ENCODE measurements at regions not wholly inside any gene's neighbourhood (a gene's known extent, or its start where the extent isn't known, plus 50 kb on each side); places are given as distances from the start of the nearest gene placed in this dataset.

DNA sequence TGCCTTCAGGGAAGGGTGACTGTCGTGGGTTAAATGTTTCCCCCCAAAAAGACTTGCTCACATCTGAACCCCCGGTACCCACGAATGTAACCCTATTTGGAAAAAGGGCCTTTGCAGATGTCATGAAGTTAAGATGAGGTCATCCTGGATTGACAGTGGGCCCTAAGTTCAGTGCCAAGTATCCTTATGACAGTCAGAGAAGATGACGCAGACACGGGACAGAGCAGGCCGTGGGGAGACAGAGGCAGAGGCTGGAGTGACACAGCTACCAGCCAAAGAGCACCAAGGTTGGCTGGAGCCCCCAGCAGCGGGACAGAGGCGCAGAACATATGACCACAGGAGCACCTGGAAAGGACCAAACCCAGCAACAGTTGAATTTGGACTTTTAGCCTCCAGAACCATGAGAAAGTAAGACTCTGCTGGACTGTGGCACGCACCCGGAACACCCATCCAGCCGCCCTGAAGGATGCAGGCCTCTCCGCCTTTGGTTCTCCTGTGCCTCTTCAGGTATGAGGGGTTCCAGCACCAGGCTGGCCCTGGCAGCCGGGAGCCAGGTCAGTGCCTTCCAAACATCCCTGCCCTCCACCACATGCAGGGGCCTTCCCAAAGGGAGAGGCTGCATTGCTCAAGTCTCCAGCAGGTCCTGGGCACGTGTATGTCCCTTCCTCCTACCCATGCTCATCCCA lies 104.0 kb downstream of the FOXL1 start:
- DNase-seq (ENCODE audit: low read depth, low spot score), result no peak

DNA sequence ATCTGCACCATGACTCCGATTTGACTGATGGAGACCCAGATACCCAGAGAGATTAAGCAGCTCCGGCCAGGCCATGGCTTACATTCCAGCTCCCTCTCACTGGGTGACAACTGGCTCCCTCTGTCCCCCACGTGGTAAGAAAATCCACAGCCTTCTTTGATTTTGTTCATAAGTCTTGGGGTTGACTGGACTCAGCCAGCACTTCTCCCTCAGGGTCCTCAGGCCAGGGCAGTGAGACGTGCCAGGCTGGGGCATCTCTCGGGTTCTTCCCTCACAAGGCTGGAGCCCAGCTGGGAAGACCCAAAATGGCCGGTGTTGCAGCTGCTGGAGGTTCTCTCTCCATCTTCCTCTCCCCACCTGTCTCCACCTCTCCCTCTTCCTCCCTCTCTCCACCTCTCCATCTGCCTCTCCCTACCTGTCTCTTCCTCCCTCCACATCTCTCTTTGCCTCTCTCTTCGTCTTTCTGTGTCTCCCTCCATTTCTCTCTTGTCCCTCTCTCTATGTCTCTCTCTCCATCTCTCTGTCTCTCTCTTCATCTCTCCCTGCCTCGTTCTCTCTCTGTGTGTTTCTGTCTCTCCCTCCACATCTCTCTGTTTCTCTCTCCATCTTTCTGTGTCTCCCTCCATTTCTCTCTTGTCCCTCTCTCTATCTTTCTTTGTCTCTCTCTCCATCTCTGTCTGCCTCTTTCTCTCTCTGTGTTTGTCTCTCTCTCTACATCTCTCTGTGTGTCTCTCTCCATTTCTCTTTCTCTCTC lies 105.3 kb downstream of the FOXL1 start:
- DNase-seq (ENCODE audit: low read depth, low spot score), result no peak

DNA sequence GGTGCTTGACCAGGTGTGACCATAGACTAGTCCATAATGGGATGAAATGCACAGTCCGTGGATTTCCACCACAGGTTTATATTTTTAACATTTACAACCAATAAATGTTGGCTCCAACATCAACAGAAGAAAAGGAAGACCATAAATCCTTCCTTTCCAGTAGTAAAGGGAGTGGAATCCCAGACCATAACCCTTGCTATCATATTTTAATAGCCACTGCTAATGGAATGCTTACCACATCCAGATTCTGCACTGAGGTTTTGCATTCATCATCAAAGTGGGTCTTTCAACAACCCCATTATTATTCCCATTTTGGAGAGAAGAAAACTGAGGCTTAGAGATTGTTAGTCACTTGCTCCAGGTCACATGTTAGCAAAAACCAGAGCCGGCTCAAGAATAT lies 106.7 kb downstream of the FOXL1 start:
- DNase-seq (ENCODE audit: low read depth, low spot score), result no peak

DNA sequence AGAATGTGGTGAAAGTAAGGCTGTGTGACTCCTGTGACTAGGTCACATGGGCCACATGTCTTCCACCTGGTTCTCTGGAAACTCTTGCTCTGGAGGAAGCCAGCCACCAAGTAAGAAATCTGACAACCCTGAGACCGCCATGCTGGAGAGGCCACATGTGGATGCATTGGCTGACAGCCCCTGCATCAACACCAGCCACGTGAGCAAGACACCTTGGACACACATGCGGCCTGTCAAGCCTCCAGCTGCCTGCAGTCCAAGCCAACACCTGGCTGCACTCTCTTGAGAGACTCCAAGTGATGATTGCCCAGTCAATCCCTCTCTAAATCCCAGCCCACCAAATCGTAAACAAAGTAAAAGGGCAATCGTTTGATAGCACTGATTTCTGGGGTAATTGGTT lies 112.6 kb downstream of the FOXL1 start:
- no peak for DNase-seq (ENCODE audit: low read depth, low spot score)

DNA sequence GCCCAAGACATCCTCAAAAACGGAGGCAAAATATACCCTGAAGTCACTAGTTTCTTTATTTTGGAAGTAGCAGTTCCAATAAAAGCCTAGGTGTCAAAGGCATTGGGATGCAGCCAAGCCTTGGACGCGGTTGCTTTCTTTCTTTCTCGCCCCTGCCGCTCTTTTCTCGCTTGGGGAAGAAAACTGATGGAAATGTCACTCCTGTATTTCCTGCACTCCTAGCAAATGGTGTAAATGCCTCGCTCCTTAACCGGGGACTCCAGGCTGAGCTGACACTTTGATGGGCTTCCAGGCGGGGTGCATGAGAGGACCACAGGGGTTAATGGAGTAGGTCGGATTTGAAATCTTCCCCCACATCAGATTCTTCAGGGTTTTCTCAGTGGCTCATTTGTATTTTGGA lies 114.1 kb downstream of the FOXL1 start:
- no peak for DNase-seq (ENCODE audit: low read depth, low spot score)

DNA sequence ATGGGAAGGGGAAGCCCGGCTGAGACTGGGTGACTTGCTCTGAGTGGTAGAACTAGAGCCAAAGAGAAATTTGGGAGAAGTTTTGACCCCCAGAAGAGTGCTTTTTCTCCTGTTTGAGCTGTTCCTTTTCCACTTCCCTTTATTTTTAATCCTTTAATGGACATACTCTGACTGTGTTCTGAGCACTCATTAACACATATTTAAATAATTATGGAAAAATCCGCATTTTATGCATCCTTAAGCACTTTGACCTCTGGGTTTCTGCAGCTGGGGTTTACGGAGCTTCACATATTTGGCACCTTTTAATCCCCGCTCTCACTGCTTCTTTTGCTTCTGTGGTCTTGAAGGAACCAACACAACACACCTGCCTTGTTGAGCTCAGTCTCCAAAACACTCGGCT lies 114.7 kb downstream of the FOXL1 start:
- DNase-seq (ENCODE audit: low read depth, low spot score), result no peak

DNA sequence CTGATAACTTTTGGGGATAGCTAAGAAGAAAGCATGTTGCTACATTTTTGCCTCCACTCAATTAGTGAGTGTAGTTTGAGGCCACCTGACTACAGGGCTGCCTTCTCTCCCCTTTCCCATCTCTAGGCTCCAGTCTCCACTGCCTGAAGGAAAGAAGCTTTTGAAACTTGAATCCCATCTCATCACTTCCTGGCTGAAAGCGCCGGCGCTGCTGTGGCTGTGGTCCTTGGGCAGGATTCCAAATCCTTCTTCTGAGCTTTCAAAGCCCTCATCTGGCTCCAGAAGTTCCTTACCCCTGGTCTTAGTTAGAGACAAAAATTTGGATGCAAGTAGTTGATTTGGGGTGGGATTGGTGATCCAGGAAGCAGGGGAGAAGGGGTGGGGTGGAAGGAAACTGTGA lies 119.4 kb downstream of the FOXL1 start:
- DNase-seq (ENCODE audit: low read depth, low spot score), result no peak

DNA sequence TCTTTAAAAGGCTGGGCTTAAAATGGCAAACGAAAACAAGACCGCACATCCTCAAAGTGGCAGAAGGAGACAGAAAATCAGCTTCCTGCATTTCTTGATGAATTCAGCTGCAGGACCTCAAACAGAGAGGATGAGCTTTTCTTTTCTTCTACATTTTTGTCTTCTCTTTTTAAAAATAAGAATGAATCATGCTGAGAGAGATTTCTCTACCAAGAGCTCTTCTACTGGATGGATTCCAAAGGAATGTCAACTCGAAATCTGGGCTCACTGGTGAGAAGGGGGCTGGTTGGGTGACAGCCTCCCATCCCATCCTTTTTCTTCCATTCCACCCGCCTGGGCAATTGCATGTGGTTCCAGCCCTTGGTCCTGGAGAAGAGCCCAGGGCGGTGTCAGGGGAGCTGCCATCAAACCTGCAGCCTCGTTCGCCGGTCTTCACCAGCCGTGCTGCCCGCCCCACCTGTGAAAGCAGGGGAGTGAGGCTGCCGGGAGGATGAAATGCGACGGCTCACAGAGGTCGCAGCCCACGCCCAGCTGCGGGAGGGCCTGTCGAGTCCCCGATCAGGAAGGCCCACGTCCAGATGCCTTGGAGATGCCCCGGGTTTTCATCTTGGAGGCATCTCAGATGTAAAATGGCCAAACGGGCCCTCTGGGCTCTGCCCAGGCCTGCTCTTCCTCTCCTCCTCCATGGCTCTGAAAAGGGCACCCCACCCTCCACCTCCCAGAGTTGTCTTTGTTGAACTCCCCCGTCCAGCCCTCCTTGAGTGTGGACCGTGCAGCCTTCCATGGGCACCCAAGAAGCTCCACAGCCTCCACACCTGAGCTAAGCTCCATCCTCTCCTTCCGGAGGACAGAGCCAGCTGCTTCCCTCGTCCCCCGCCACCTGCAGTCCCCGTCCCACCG lies 121.9 kb downstream of the FOXL1 start:
- DNase-seq (ENCODE audit: low read depth, low spot score), result no peak

DNA sequence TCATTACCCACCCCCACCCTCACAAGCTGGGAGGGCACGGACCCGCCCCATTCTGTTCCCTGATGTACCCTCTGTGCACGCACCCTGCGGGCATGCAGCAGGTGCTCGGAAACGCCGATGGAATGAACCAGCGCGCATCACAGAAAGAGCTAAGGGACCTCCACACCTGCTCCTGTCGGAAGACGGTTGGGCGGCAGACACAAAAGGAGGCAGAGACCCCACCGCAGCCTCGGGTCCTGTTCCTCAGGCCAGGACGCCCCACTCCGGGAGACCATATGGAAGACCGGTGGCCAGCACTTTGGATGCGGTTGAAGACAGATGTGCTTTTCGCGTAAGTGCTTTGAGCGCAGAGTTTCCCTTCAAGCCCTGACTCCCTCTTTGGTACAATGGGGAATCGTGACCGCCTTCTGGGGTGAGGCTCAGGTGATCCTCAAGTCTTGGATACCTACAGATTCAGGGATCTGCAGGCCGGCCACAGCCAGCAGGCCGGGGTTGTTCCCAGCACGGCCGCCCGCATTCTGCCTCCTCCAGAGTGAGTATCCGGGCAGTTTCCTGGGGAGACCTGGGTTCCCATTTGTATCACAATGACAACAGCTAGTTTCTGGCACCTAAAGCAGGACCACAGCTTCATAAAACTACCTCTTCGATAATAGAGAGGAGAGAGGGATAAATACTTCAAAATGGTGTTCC lies 123.1 kb downstream of the FOXL1 start:
- DNase-seq (ENCODE audit: low read depth, low spot score), result no peak

DNA sequence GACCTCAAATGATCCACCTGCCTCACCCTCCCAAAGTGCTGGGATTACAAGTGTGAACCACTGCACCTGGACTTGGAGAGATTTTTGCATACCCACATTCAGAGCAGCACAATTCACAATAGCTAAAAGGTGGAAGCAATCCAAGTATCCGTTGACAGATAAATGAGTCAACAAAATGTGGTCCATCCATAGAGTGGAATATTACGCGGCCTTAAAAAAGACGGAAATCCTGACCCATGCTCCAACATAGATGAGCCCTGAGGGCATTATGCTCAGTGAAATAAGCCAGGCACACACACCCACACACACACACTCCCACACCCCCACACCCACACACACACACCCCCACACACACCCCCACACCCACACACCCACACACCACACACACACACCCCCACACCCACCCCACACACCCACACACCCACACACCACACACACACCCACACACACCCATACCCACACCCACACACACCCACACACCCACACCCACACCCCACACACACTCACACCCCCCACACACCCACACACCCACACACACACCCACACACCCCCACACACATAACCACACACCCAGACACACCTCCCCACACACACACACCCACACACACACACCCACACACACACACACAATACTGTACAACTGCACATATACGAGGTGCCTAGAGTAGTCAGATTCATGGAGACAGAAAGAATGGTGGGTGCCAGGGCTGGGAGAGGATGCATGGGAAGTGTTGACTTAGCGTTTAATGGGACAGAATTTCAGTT lies 124.7 kb downstream of the FOXL1 start:
- DNase-seq (ENCODE audit: low read depth, low spot score), result no peak

DNA sequence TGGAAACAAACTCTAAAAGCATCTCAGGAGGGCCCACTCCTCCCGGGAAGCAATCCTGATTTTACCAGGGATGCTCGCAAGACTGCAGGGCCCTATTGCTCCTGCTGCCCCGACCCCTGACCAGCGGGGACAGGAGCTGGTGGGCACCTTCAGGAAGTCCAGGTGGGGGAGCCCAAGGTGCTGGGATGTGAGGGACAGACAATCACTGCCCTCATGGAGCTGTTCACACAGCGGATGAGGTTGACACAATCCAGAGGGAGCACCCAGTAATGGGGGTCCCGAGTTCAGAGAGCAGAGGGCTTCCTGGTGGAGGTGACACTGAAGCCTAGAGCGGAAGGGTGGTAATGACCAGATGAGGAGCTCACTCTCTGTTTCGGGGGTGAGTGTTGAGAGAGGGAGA lies 126.2 kb downstream of the FOXL1 start:
- no peak for DNase-seq (ENCODE audit: low read depth, low spot score)

DNA sequence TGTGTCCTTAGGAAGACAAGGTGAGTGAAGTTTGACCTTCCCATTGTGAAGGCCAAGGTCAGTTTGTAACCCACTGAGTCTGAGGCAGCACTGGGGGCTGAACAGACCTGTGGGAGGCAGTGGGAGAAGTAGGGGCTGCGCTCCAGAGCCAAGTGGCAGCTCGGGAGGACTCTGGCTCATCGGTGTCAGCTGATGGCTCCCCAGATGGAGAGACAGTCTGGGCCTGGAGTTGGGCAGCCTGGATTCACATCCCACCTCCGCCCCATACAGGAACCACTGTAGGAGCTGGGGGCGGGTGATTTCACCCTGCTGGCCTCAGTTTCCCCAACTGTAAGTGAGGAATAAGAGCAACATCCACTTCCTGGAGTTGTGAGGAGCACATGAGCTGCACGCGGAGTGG lies 128.4 kb downstream of the FOXL1 start:
- DNase-seq (ENCODE audit: low read depth, low spot score), result no peak

DNA sequence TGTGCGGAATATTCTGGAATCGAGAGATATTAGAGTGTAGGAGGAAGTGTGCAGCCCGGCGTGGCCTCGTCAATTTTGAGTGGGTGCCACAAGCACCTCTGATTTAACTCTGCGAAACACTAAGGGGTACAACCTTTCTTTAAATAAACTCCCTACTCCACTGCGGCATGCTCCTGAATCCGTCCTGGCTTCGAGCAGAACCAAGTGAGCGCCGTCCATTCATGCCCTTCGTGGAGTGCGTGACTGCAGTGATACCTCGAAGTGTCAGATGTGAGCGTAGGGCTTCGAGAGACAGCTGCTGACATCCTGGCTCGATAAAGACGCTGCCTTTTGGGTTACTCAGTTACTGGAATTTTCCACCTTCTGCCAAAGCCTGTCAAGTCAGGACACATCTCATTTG lies 128.8 kb downstream of the FOXL1 start:
- no peak for DNase-seq (ENCODE audit: low read depth, low spot score)

DNA sequence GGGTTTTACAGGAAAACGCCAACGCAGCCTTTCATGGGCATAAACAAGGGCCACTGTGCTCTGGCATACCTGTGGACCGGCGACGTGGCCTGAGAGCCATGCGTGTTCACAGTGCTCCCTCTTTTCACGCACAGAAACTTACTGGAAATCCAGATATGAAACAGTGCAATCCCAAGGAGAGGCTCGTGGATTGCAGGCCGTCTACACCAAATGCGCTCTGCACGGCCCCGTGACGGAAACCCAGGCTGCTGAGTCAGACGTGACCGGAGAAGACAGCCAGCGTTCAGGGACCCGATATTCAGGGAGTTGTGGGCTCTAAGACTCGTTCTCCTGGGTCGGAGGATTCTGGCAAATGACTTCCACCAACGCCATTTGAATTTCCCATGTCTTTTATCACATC lies 129.2 kb downstream of the FOXL1 start:
- no peak for DNase-seq (ENCODE audit: low read depth, low spot score)

DNA sequence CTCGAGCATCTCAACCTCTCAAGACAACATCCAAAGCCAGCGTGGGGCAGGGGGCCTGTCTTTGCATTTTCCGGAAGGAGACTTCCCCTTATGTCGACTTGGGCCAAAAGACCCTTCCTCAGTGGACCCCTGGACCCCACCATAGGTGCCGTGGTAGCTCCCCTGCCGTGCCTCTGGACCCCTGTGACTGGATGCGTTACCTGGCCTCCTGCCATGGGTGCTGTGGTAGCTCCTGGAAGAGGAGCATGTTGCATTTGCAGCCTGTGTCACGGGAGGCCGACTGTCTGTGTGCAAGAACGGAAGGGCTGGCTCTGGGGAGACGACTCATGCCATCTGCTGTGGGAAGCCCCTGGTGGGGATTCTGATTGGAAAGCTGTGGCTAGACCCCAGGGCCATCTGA lies 130.1 kb downstream of the FOXL1 start:
- no peak for DNase-seq (ENCODE audit: low read depth, low spot score)

DNA sequence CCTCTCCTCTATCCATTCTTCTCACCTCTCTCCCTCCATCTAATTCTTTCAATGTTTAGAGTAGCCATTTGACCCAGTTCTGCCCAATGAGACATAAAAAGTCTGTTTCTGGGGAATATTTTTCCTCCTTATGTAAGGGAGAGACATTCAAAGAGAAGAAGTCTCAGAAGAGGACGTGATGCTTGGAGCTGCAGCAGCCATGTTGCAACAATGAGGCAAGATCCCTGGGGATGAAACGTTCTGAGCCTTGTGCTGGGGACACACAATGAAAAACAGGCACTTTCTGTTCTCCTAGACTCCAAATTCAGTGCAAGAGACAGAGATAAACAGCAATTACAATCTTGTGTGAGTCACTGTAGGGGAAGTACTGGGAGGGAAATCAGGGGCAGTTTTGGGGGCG lies 130.8 kb downstream of the FOXL1 start:
- DNase-seq (ENCODE audit: low read depth, low spot score), result no peak

DNA sequence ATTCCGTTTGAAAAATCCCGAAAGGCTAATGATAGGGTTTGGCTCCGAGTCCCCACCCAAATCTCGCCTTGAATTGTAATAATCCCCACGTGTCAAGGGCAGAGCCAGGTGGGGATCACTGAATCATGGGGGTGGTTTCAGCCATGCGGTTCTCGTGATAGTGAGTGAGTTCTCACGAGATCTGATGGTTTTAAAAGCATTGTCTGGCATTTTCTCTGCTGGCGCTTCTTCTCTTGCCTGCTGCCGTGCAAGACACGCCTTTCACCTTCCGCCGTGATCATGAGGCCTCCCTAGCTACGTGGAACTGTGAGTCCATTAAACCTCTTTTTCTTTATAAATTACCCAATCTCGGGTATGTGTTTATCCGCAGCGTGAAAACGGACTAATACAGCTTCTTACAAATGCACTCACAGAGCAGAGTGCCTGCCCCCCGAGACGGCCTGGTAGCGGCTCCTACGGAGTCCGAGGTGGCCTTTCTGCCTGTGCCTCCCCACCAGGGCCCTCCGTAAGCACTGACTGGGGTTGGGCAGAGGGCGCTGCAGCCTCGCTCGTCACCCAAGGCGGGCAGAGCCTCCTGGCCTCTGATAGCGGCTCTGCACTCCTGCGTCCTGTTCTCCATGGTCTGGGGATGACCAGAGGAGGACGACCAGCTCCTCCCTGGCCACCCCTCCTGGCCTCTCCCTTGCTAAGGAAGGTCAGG lies 131.7 kb downstream of the FOXL1 start:
- no peak for DNase-seq (ENCODE audit: low read depth, low spot score)

DNA sequence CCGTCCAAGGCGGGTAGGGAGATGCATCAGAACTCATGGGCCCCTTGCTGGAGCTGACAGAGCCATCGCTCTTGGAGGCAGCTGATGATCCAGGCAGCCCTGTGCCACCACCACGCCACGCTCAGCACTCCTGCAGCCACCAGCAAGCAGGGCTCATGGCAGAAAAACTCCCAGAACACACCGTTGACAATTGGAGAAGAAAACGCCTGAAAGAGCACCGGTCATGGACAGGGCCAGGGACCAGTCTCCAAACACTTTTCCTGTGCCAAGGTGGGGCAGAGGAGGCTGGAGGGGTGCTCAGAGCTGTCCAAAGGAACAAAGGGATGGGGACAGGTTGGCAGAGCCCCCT lies 132.2 kb downstream of the FOXL1 start:
- no peak for DNase-seq (ENCODE audit: low read depth, low spot score)

DNA sequence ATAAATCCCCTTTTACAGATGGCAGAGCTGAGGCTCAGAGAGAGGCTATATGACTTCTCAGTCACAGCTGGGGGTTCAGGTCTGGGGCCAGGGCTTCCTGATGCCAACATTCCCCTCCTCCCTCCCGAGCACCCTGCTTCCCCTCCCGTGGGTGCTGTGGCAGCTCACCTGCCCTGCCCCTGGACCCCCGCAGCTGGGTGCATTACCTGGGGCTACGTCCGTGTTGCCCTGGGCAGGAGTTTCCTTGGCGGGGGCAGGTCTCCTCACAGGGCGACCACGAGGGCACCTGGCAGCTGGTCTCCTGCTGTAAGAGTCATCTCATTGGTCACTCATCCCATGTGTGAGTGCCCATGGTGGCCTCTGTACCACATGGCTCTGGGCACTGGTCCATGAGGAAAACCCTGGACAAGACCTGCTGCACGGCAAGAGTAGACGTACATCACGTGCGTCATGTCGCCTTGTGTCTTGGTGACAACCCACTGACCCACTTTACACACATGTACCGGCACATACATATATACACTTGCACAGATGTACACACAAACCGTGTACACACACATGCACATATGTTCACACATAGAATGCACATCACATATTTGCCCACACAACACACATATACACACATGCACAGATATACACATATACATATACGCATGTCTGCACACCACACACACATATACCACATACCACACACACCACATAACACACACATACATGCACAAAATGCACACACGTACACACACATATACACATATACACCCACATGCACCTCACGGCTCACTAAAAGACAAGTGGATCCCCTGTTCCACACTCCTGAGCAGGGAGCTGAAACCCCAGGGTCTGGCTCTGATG lies 134.0 kb downstream of the FOXL1 start:
- DNase-seq (ENCODE audit: low read depth, low spot score), result no peak
